Endothelial cell of umbilical vein (primary cell): ENCODE measurements at regions not wholly inside any gene's neighbourhood (a gene's known extent, or its start where the extent isn't known, plus 50 kb on each side); places are given as distances from the start of the nearest gene placed in this dataset.

Experiments
- BruUV-seq: library from RNA; stranded (reverse); fragments of 400-500 nt; replicated peaks from 2 replicates; lab custom pipeline; 2021; lab: Mats Ljungman, UMichigan
- CTCF ChIA-PET: fragments of 300-600, 350-600 bp; sonication (Branson Sonifier 250); formaldehyde crosslinking; loops from one replicate; lab custom pipeline; 2021; ENCODE audit warnings: antibody characterized with exemption, inconsistent platforms; lab: Charles Lee
- POLR2A ChIA-PET: fragments of 300-600, 350-600 bp; sonication (Branson Sonifier 250); formaldehyde crosslinking; loops from one replicate; lab custom pipeline; 2021; ENCODE audit warnings: antibody characterized with exemption, inconsistent platforms; lab: Charles Lee
- DNase-seq: peaks from one replicate; pipeline ENCODE4 v3.0.0-alpha.2; 2011; ENCODE audit warnings: low read depth, low spot score
- FAIRE-seq: peaks from 2 replicates; lab custom pipeline; 2011; peaks lifted over from hg19 to GRCh38; lab: Jason Lieb, UNC
- H2AFZ ChIP-seq: 2 replicates; pipeline ENCODE4 v1.6.0; 2012; ENCODE audit warnings: low read depth, low read length, control low read depth, inconsistent platforms
- H3K27ac ChIP-seq: 2 replicates; pipeline ENCODE4 v1.5.1; 2011; ENCODE audit warnings: low read depth, mild to moderate bottlenecking, control low read depth, low read length, moderate library complexity; ENCODE audit not compliant: insufficient read depth
- H3K27me3 ChIP-seq, 2 experiments: 2 replicates each; pipeline versions ENCODE4 v1.6.0 to v1.6.1; 2011; ENCODE audit warnings: low read length in 2 of 2, mixed read lengths in 1 of 2; ENCODE audit not compliant: control insufficient read depth in 2 of 2, insufficient read depth in 2 of 2
- H3K36me3 ChIP-seq, 2 experiments: 2 replicates in 1 of 2; 3 replicates in 1 of 2; pipeline ENCODE4 v1.5.1; 2011; ENCODE audit warnings: low read length in 2 of 2, mild to moderate bottlenecking in 1 of 2, moderate library complexity in 1 of 2; ENCODE audit not compliant: control insufficient read depth in 2 of 2, insufficient read depth in 2 of 2; ENCODE audit errors: extremely low read depth in 1 of 2
- H3K4me1 ChIP-seq: 3 replicates; pipeline ENCODE4 v1.5.1; 2011; ENCODE audit warnings: mild to moderate bottlenecking, low read length; ENCODE audit not compliant: control insufficient read depth, insufficient read depth; ENCODE audit errors: extremely low read depth
- H3K4me2 ChIP-seq: 2 replicates; pipeline ENCODE4 v1.6.1; 2011; ENCODE audit warnings: low read length, control low read depth, mixed read lengths; ENCODE audit not compliant: insufficient read depth
- H3K4me3 ChIP-seq, 3 experiments: fragments of 200-600 bp in 1 of 3; sonication (generic), shearing (Covaris generic) in 1 of 3; replicated peaks in 1 of 3; 2 replicates each; pipeline ENCODE4 v1.5.1; 2011 to 2016; ENCODE audit warnings: control low read depth in 3 of 3, low read length in 3 of 3, mild to moderate bottlenecking in 2 of 3, inconsistent platforms in 1 of 3, low read depth in 1 of 3, moderate library complexity in 1 of 3; ENCODE audit not compliant: insufficient read depth in 1 of 3
- H3K79me2 ChIP-seq: 2 replicates; pipeline ENCODE4 v1.6.0; 2012; ENCODE audit warnings: low read length, inconsistent platforms; ENCODE audit not compliant: control insufficient read depth, insufficient read depth
- H3K9ac ChIP-seq: replicated peaks from 2 replicates; pipeline ENCODE3; 2011; ENCODE audit warnings: low read length, control low read depth; ENCODE audit not compliant: insufficient read depth; ENCODE audit errors: extremely low read depth
- H3K9me1 ChIP-seq: replicated peaks from 3 replicates; pipeline ENCODE4 v1.6.0; 2011; ENCODE audit warnings: mild to moderate bottlenecking, low read length; ENCODE audit not compliant: control insufficient read depth, insufficient read depth; ENCODE audit errors: extremely low read depth
- H3K9me3 ChIP-seq: replicated peaks from 2 replicates; pipeline ENCODE4 v1.5.1; 2012; ENCODE audit warnings: low read length, inconsistent platforms; ENCODE audit not compliant: control insufficient read depth, insufficient read depth
- H4K20me1 ChIP-seq: replicated peaks from 2 replicates; pipeline ENCODE3; 2011; ENCODE audit warnings: mild to moderate bottlenecking, low read length; ENCODE audit not compliant: control insufficient read depth, insufficient read depth; ENCODE audit errors: extremely low read depth
- CTCF ChIP-seq, 2 donors: IDR thresholded peaks; 1 replicate in 1 of 2; 2 replicates in 1 of 2; pipeline ENCODE4 v1.5.1; 2011; ENCODE audit warnings: low read length in 2 of 2, mild to moderate bottlenecking in 2 of 2, moderate library complexity in 2 of 2, control low read depth in 1 of 2, inconsistent platforms in 1 of 2, low read depth in 1 of 2; ENCODE audit not compliant: insufficient read depth in 1 of 2; ENCODE audit errors: extremely low read depth in 1 of 2
- EZH2 ChIP-seq: IDR thresholded peaks from 2 replicates; pipeline ENCODE4 v1.6.1; 2012; ENCODE audit warnings: borderline replicate concordance, low read depth, mild to moderate bottlenecking, moderate library complexity, low read length, inconsistent platforms; ENCODE audit not compliant: severe bottlenecking
- FOS ChIP-seq: IDR thresholded peaks from 2 replicates; pipeline ENCODE4 v1.6.1; 2011; ENCODE audit warnings: mild to moderate bottlenecking, low read length, moderate library complexity, borderline replicate concordance; ENCODE audit not compliant: insufficient read depth
- GATA2 ChIP-seq: IDR thresholded peaks from 2 replicates; pipeline ENCODE4 v1.7.0; 2011; ENCODE audit warnings: low read depth, mild to moderate bottlenecking, moderate library complexity, mixed read lengths, low read length; ENCODE audit not compliant: insufficient read length, insufficient read depth
- JUN ChIP-seq: IDR thresholded peaks from 2 replicates; pipeline ENCODE4 v1.6.1; 2011; ENCODE audit warnings: borderline replicate concordance, low read depth; ENCODE audit not compliant: insufficient read length, insufficient read depth
- MAX ChIP-seq: IDR thresholded peaks from 2 replicates; pipeline ENCODE4 v1.6.1; 2011; ENCODE audit not compliant: insufficient read depth, insufficient read length
- POLR2AphosphoS5 ChIP-seq: IDR thresholded peaks from 2 replicates; pipeline ENCODE4 v1.6.1; 2012; ENCODE audit warnings: low read depth, mild to moderate bottlenecking, control low read depth, low read length, moderate library complexity; ENCODE audit not compliant: insufficient read depth
- dilution Hi-C: fragments of 300-500 bp; cut with MboI; formaldehyde crosslinking; loops from one replicate; pipeline ENCODE4 v1.15.0; 2019; ENCODE audit warnings: low sequenced_read_pairs; ENCODE audit not compliant: extremely low pct_ligation_motif_present
- intact Hi-C: fragments of 100-400 bp; cut with micrococcal nuclease; formaldehyde crosslinking; loops from one replicate; pipeline ENCODE4 v1.10.0; 2022

GRCh38 chr10:53458007-53458406, 685.4 kb upstream of the MBL2 start:
- TF ChIP-seq GATA2, result no peak
- TF ChIP-seq CTCF (IDR thresholded peaks at IDR 0.05; ENCODE audit: extremely low read depth in 1 of 2, insufficient read depth in 1 of 2, low read depth in 1 of 2, low read length in 2 of 2), result no peak
- TF ChIP-seq POLR2AphosphoS5, result no peak
- no peak for TF ChIP-seq MAX
- no peak for TF ChIP-seq FOS
- TF ChIP-seq EZH2, result no peak
- no peak for TF ChIP-seq JUN
- no peak overlapping the region for H2AFZ ChIP-seq
- no peak overlapping the region for H3K4me3 ChIP-seq
- H3K36me3 ChIP-seq, result no peaks in the 10 kb centered on the region
- H3K4me1 ChIP-seq, result no peaks in the 10 kb centered on the region
- no peaks in the 10 kb centered on the region for H4K20me1 ChIP-seq
- POLR2A ChIA-PET, result no interaction called here
- no peaks in the 10 kb centered on the region for H3K9me3 ChIP-seq
- BruUV-seq, result no TSS peak
- no peak overlapping the region for H3K4me2 ChIP-seq
- dilution Hi-C loops (no loop called here), intact Hi-C loops (no loop called here)
- CTCF ChIA-PET, result no interaction called here
- no peak overlapping the region for H3K9ac ChIP-seq
- no peaks in the 10 kb centered on the region for H3K27me3 ChIP-seq
- FAIRE-seq (no peak), DNase-seq (no peak)
- H3K27ac ChIP-seq, result no peak overlapping the region
- H3K79me2 ChIP-seq, result no peaks in the 10 kb centered on the region
- H3K9me1 ChIP-seq, result no peaks in the 10 kb centered on the region
